ENCODE measurements at regions not wholly inside any gene's neighbourhood (a gene's known extent, or its start where the extent isn't known, plus 50 kb on each side); places are given as distances from the start of the nearest gene placed in this dataset.
"Not testable (repeated sequence)": the region's sequence is repeated elsewhere in the genome, so short reads cannot be mapped to it uniquely, and the experiment has no call there.

DNA sequence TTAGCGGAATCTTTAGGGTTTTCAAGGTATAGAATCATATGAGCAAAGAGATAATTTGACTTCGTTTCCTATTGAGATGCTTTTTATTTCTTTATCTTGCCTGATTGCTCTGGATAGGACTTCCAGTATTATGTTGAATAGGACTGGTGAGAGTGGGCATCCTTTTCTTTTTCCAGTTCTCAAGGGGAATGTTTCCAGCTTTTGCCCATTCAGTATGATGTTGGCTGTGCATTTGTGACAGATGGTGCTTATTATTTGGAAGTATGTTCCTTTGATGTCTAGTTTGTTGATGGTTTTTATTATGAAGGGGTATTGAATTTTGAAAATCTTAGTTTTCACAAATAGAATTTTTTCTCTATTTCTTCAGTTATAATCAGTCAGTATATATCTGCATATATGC lies 656.6 kb upstream of the MAP3K7 start:
- Mint-ChIP-seq H3K36me3 (ENCODE audit: low read depth) (no peaks in the 10 kb centered on the region), H3K4me3 (no peak overlapping the region), H3K27ac (no peak overlapping the region), H3K27me3 (no peaks in the 10 kb centered on the region), H3K4me1 (no peaks in the 10 kb centered on the region)
- peaks cover 2% of the 10 kb centered on the region for H3K9me3 ChIP-seq (ENCODE audit: control insufficient read depth, low read length, poor library complexity, severe bottlenecking)
- ATAC-seq (no peak), DNase-seq (no peak)

DNA sequence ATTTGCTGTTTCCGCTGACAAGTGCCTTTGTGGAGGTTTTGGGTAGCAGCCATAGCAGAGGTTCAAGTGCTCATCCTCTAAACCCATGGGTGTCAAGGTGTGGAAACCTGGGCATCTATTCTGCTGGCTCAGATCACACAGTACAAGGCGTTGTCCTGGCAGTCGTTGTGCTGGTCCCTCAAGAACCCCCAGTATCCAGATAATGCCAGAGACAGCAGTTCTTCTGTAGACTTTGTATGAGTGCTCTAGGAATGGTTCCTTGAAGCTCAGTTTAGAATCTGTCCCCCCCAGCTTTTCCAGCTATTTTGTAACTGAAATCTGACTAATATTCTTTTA lies 655.7 kb upstream of the MAP3K7 start:
- peaks cover 2% of the 10 kb centered on the region for H3K9me3 ChIP-seq (ENCODE audit: control insufficient read depth, low read length, poor library complexity, severe bottlenecking)
- ATAC-seq (no peak), DNase-seq (no peak)
- Mint-ChIP-seq H3K4me3 (no peak overlapping the region), H3K36me3 (ENCODE audit: low read depth) (no peaks in the 10 kb centered on the region), H3K4me1 (no peaks in the 10 kb centered on the region), H3K27me3 (no peaks in the 10 kb centered on the region), H3K27ac (no peak overlapping the region)

DNA sequence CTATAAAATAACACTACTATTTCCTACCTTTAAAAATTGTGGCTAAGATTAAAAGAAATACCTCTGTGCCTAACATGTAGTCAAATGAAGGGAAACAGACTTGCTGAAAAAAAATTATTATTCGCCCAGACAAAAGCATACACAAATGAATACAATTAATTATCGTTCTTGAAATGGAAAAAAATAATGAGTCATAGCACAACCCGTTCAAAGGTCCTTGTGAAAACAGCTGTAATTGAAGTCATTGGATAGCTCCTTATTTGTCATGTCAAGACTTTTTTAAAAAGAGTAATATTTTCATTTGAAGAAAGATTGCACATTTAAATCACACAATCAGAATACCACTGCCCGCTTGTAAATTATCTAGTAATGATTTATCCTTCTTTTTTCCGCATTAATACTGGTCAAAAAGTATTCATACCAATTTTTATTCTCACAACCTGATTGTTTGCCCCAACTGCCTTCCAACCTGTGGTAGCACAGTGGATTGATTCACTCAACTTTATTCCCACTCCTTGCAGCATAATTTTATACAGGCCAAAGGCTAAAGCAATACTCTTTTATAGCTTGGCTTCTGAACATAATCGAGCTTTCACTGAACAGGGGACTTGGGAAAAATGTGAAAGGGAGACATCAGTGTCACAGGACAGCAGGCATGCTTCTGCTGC lies 655.2 kb upstream of the MAP3K7 start:
- H3K36me3 Mint-ChIP-seq (ENCODE audit: low read depth) = no peaks in the 10 kb centered on the region
- no peaks in the 10 kb centered on the region for H3K9me3 ChIP-seq (ENCODE audit: control insufficient read depth, low read length, poor library complexity, severe bottlenecking)
- DNase-seq (no peak), ATAC-seq (no peak)
- no peak overlapping the region for H3K27ac Mint-ChIP-seq
- H3K4me3 Mint-ChIP-seq = no peak overlapping the region
- no peaks in the 10 kb centered on the region for H3K27me3 Mint-ChIP-seq
- no peaks in the 10 kb centered on the region for H3K4me1 Mint-ChIP-seq

DNA sequence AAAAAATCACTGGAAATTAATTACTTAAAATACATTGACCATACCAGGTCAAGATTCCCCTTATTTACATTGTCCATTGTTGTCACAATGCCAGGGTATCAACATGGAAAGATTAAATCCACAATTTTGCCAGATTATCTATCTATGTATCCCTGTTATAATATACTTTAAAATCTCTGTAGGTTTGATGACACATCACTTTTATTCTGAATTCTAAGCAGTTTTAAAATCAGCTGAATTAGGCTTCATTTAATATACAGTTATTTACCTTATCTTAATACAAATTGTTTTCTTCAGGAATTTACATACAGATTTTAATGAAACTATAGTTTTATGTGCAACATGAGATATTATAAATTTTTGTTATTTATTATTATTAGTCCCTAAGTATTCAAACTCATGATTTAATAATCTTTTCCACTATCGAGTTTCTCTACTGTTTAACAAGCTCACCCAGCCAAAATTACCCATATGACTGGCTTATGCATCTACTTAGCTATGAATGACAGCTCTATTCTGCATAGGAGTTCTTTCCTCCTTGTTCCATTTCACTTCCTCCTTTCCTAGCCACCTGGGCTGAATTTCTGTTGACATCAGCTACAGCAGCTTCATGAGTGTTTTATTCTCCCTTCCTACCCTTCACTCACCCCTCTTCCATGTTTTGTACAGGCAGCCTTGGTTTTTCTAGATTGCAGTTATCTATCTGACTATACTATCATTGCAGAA lies 654.2 kb upstream of the MAP3K7 start:
- no peak overlapping the region for H3K27ac Mint-ChIP-seq
- ATAC-seq (no peak), DNase-seq (no peak)
- no peaks in the 10 kb centered on the region for H3K36me3 Mint-ChIP-seq (ENCODE audit: low read depth)
- H3K4me3 Mint-ChIP-seq = no peak overlapping the region
- H3K27me3 Mint-ChIP-seq = no peaks in the 10 kb centered on the region
- no peaks in the 10 kb centered on the region for H3K9me3 ChIP-seq (ENCODE audit: control insufficient read depth, low read length, poor library complexity, severe bottlenecking)
- no peaks in the 10 kb centered on the region for H3K4me1 Mint-ChIP-seq

DNA sequence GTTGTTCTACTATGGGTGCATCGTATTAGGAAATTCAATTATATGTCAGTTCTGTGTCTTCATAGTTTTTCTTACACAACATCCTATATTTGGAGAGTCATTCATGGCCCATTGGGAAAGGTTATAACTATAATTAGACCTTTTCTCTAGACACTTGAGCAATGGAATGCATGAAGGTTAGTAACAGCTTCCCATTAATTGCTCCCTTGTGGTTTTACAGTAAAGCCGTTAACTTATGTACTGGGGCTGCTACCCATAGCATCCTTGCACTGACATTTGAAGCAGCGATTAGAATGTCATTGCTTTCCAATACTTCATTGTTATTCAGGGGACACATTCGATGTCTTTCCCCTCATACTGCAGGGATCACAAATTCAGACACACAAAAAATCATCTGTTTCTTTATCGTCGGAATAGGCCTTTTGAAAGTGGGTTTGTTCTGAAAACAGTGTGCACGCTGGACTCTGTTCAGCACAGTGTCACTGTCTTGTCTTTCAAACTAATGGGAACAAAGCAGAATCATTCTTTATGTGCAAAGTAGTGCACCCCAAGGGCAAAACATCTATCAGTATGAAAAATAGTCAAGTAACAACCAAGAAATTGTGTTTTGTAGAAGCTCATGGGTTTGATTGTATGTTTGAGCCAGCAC lies 634.3 kb upstream of the MAP3K7 start:
- no peak for ATAC-seq
- DNase-seq = no peak
- Mint-ChIP-seq H3K4me3 (no peak overlapping the region), H3K36me3 (ENCODE audit: low read depth) (no peaks in the 10 kb centered on the region), H3K27ac (no peak overlapping the region), H3K27me3 (no peaks in the 10 kb centered on the region), H3K4me1 (no peaks in the 10 kb centered on the region)
- no peaks in the 10 kb centered on the region for H3K9me3 ChIP-seq (ENCODE audit: control insufficient read depth, low read length, poor library complexity, severe bottlenecking)

DNA sequence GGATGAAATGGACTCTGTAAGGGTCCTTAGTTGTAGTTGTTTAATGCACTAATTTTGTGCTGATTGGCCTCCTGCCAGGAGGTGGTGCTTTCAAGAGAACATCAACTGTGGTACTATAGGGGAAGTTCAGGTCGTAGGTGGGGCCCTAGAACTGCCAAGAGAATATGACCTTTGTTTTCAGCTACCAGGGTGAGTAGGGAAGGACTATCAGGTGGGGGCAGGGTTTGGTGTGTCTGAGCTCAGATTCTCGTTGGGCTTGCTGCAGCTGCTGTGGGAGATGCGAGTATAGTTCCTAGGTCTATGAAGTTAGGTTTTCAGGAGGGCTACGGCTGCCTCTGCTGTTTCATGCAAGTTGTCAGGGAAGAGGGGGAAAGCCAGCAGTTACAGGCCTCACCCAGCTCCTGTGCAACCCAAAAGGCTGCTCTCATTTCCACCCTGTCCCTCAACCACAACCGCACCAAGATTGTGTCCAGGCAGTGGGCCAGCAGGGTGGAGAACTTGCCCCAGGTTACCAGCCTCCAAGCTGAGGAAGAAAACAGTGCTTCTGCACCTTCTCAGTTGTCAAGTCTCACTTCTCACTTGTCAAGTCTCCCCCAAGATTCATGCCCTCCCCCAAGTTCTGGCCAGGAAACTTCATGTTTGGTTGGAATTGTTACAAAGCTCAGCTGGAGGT lies 626.5 kb upstream of the MAP3K7 start:
- Mint-ChIP-seq H3K4me1 (no peaks in the 10 kb centered on the region), H3K27ac (no peak overlapping the region), H3K36me3 (ENCODE audit: low read depth) (no peaks in the 10 kb centered on the region), H3K27me3 (no peaks in the 10 kb centered on the region), H3K4me3 (no peak overlapping the region)
- no peaks in the 10 kb centered on the region for H3K9me3 ChIP-seq (ENCODE audit: control insufficient read depth, low read length, poor library complexity, severe bottlenecking)
- ATAC-seq = no peak
- DNase-seq = no peak

DNA sequence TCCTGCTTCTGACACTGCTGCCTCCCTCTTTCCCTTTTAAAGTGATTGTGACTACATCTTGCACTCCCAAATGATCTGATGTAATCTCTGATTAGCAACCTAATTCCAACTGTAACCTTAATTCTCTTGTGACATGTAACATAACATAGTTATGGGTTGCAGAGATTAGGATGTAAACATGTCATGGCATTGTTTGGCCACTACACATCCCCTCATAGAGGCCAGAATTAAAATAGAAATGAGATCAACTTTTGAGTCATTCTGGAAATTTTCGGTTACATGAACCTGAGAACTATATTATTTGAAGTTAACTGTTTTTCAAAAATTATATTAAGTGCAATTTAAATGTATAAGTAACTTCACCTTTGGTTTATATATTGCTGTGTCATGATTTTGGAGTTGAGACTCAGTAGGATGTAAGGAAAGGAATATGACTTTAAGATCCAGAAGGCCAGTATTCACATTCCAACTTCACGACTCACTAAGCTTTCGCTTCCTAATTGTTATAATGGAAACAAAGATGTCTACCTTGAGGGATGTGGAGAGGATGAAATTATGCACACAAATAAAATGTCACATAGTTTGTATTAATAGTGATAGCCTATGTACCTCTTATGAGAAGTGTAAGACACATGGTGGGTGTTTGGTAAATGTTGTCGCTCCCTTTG lies 611.9 kb upstream of the MAP3K7 start:
- ATAC-seq (no peak), DNase-seq (no peak)
- Mint-ChIP-seq H3K36me3 (ENCODE audit: low read depth) (no peaks in the 10 kb centered on the region), H3K4me3 (no peak overlapping the region), H3K4me1 (no peaks in the 10 kb centered on the region), H3K27me3 (no peaks in the 10 kb centered on the region), H3K27ac (no peak overlapping the region)
- no peaks in the 10 kb centered on the region for H3K9me3 ChIP-seq (ENCODE audit: control insufficient read depth, low read length, poor library complexity, severe bottlenecking)

DNA sequence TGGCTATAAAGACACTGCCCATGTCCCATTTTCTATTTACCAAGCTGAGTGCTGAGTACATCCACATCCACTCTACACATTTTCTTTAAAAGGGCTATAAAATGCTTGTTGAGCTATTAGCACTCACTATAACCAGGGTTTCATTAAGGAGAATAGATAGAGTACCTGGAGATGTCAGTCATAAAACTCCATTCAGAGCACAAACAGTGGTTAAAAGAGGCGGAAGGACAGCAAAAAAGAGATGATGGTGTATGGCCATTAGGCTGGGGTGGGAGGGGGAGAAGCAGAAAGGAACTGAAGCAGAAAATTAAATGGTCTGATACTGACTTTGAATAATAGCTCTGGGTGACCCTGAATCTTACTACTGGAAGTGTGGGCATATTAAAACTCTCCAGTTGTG lies 609.9 kb upstream of the MAP3K7 start:
- H3K36me3 Mint-ChIP-seq (ENCODE audit: low read depth) = no peaks in the 10 kb centered on the region
- H3K4me1 Mint-ChIP-seq = no peaks in the 10 kb centered on the region
- no peak overlapping the region for H3K27ac Mint-ChIP-seq
- no peak for ATAC-seq
- no peaks in the 10 kb centered on the region for H3K27me3 Mint-ChIP-seq
- H3K9me3 ChIP-seq (ENCODE audit: control insufficient read depth, low read length, poor library complexity, severe bottlenecking) = no peaks in the 10 kb centered on the region
- DNase-seq = no peak
- no peak overlapping the region for H3K4me3 Mint-ChIP-seq

DNA sequence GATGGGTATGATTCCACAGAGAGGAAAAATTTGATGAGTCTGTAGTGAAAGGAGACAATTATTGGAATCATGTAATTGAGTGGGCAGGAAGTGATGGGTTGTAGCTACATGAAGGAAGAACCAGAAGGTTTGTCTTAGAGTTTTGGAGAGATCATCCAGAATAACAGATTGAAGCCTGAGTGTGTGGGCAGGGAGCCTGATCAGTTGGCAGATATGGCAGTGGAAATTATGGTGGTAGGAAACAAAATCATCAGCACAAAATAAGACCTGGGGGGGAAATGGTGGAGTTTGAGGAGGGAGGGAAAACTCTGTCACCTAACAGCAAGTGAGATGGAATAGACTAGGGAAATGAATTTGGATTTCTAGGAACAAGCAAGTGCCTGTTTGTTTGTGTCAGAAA lies 606.6 kb upstream of the MAP3K7 start:
- no peaks in the 10 kb centered on the region for H3K27me3 Mint-ChIP-seq
- no peaks in the 10 kb centered on the region for H3K9me3 ChIP-seq (ENCODE audit: control insufficient read depth, low read length, poor library complexity, severe bottlenecking)
- H3K27ac Mint-ChIP-seq = no peak overlapping the region
- H3K36me3 Mint-ChIP-seq (ENCODE audit: low read depth) = no peaks in the 10 kb centered on the region
- no peak for ATAC-seq
- no peak overlapping the region for H3K4me3 Mint-ChIP-seq
- no peaks in the 10 kb centered on the region for H3K4me1 Mint-ChIP-seq
- DNase-seq = no peak

DNA sequence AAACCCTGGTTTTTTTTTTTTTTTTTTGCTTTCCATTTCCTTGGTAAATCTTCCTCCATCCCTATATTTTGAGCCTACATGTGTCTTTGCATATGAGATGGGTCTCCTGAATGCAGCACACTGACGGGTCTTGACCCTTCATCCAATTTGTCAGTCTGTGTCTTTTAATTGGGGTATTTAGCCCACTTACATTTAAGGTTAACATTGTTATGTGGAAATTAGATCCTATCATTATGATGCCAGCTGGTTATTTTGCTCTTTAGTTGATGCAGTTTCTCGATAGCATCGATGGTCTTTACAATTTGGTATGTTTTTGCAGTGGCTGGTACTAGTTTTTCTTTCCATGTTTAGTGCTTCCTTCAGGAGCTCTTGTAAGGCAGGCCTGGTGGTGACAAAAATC lies 603.2 kb upstream of the MAP3K7 start:
- H3K4me1 Mint-ChIP-seq; H3K4me3 Mint-ChIP-seq; H3K36me3 Mint-ChIP-seq (ENCODE audit: low read depth); ATAC-seq; DNase-seq; H3K27me3 Mint-ChIP-seq; H3K27ac Mint-ChIP-seq; H3K9me3 ChIP-seq (ENCODE audit: control insufficient read depth, low read length, poor library complexity, severe bottlenecking): not testable (repeated sequence)

DNA sequence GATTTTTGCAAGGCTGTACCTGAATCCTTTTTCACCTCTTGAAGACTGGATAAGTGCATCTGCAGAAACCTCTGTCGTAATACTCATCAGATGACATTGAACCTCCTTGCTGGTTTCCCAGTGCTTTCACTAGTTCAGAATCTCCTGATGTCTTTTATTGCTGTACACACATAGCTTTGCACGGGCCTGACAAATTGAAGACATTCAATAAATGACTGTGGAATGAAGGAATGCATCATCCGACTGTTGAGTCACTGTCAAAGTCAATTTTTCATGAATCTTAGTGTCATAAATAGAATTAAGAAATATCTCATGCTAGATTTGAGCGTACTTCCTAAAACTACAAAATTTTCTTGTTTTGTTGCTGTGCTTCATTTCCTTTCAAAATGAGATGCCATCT lies 598.2 kb upstream of the MAP3K7 start:
- no peaks in the 10 kb centered on the region for H3K9me3 ChIP-seq (ENCODE audit: control insufficient read depth, low read length, poor library complexity, severe bottlenecking)
- no peaks in the 10 kb centered on the region for H3K27me3 Mint-ChIP-seq
- H3K4me1 Mint-ChIP-seq = no peaks in the 10 kb centered on the region
- H3K27ac Mint-ChIP-seq = no peak overlapping the region
- H3K36me3 Mint-ChIP-seq (ENCODE audit: low read depth) = no peaks in the 10 kb centered on the region
- no peak overlapping the region for H3K4me3 Mint-ChIP-seq
- no peak for ATAC-seq
- DNase-seq = no peak

DNA sequence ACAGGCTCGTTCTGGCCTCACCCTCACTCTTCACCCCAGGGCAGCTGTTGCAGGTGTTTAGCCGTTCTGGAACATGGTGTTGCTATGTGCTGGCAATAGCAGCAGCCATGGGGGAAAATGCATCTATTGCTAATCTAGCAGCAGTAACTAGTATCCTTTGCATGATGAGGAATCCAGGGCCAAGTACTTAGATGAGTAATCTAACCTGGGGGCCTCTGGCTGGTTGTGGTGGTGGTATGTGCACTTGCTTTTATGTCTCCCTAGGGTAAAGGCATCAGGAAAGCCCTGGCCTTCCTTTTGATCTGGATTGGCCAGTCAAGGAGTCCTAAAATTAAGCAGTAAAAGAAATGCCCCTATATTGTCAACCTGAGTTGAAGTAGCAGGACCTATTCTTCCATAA lies 594.5 kb upstream of the MAP3K7 start:
- DNase-seq (no peak), ATAC-seq (no peak)
- H3K4me3 Mint-ChIP-seq = no peak overlapping the region
- H3K27ac Mint-ChIP-seq = no peak overlapping the region
- no peaks in the 10 kb centered on the region for H3K27me3 Mint-ChIP-seq
- no peaks in the 10 kb centered on the region for H3K4me1 Mint-ChIP-seq
- H3K36me3 Mint-ChIP-seq (ENCODE audit: low read depth) = no peaks in the 10 kb centered on the region
- no peaks in the 10 kb centered on the region for H3K9me3 ChIP-seq (ENCODE audit: control insufficient read depth, low read length, poor library complexity, severe bottlenecking)

DNA sequence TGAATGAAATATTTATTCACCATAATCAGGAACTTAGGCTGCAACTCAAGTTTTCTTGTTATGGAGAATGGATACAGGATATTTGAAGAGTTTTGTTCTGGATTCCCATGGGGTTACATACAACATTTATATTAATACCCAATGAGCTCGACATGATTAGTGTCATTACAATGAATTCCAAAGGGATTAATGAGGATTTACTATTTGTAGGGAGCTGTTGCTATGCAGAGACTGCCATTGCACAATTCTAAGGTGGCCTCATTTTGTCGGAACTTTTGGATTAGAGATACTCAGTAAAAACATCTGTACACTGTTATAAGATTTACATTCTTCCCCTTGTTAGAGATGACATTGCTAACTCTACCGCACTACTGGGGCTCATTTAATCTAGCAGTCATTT lies 586.8 kb upstream of the MAP3K7 start:
- Mint-ChIP-seq H3K4me1 (no peaks in the 10 kb centered on the region), H3K27me3 (no peaks in the 10 kb centered on the region), H3K36me3 (ENCODE audit: low read depth) (no peaks in the 10 kb centered on the region), H3K4me3 (no peak overlapping the region), H3K27ac (no peak overlapping the region)
- no peaks in the 10 kb centered on the region for H3K9me3 ChIP-seq (ENCODE audit: control insufficient read depth, low read length, poor library complexity, severe bottlenecking)
- ATAC-seq (no peak), DNase-seq (no peak)
